Inflammatory macrophage treated with lipopolysaccharide for 4 hours (primary cell): ENCODE measurements at regions not wholly inside any gene's neighbourhood (a gene's known extent, or its start where the extent isn't known, plus 50 kb on each side); places are given as distances from the start of the nearest gene placed in this dataset.

Experiments used
- DNase-seq: peaks from one replicate; pipeline ENCODE4 v3.0.0-alpha.2; 2020

- no peak for DNase-seq
Observed at GRCh38 chr18:71189581-71189980, 900.7 kb downstream of the SOCS6 start.

- no peak for DNase-seq
Observed at GRCh38 chr18:71168557-71169145, 879.8 kb downstream of the SOCS6 start.

- DNase-seq: no peak
Observed at GRCh38 chr18:71136487-71136886, 847.6 kb downstream of the SOCS6 start.

- DNase-seq: no peak
Observed at GRCh38 chr18:71134122-71134521, 845.3 kb downstream of the SOCS6 start.

GRCh38 chr18:71131918-71132317 is 843.1 kb downstream of the SOCS6 start:
- no peak for DNase-seq

GRCh38 chr18:71130351-71130750 is 841.5 kb downstream of the SOCS6 start:
- DNase-seq: no peak

GRCh38 chr18:71125581-71125980 is 836.7 kb downstream of the SOCS6 start:
- no peak for DNase-seq

- DNase-seq: no peak
Observed at GRCh38 chr18:71116535-71116934, 827.7 kb downstream of the SOCS6 start.

- no peak for DNase-seq
Observed at GRCh38 chr18:71115261-71115660, 826.4 kb downstream of the SOCS6 start.

GRCh38 chr18:71114550-71115210 is 825.8 kb downstream of the SOCS6 start:
- DNase-seq: no peak

- DNase-seq: no peak
Observed at GRCh38 chr18:71107244-71107643, 818.4 kb downstream of the SOCS6 start.

GRCh38 chr18:71106701-71107100 is 817.9 kb downstream of the SOCS6 start:
- DNase-seq: no peak

- DNase-seq: no peak
Observed at GRCh38 chr18:71105994-71106546, 817.2 kb downstream of the SOCS6 start.

GRCh38 chr18:71105078-71105819 is 816.4 kb downstream of the SOCS6 start:
- DNase-seq: no peak

GRCh38 chr18:71079606-71080005 is 790.8 kb downstream of the SOCS6 start:
- no peak for DNase-seq

GRCh38 chr18:71077451-71077850 is 788.6 kb downstream of the SOCS6 start:
- no peak for DNase-seq

GRCh38 chr18:71075147-71075546 is 786.3 kb downstream of the SOCS6 start:
- DNase-seq: no peak

- no peak for DNase-seq
Observed at GRCh38 chr18:71068338-71068737, 779.5 kb downstream of the SOCS6 start.

- no peak for DNase-seq
Observed at GRCh38 chr18:71049893-71050292, 761.0 kb downstream of the SOCS6 start.

- no peak for DNase-seq
Observed at GRCh38 chr18:71047882-71048281, 759.0 kb downstream of the SOCS6 start.

- no peak for DNase-seq
Observed at GRCh38 chr18:71045331-71046065, 756.7 kb downstream of the SOCS6 start.

- DNase-seq: no peak
Observed at GRCh38 chr18:71040161-71040560, 751.3 kb downstream of the SOCS6 start.

- no peak for DNase-seq
Observed at GRCh38 chr18:71038196-71038595, 749.4 kb downstream of the SOCS6 start.
